GM19467 (cell line): ENCODE measurements at regions not wholly inside any gene's neighbourhood (a gene's known extent, or its start where the extent isn't known, plus 50 kb on each side); places are given as distances from the start of the nearest gene placed in this dataset.

Experiments used
- ATAC-seq: cut with Tn5 transposase; IDR thresholded peaks from one replicate; pipeline ENCODE4 v1.9.1; 2021; ENCODE audit warnings: mild to moderate bottlenecking, moderate library complexity; ENCODE audit not compliant: unreplicated experiment

- ATAC-seq = no peak
Measured at GRCh38 chr13:63948045-63948444, 2532.4 kb upstream of the PCDH20 start.

GRCh38 chr13:63944911-63945310, 2529.3 kb upstream of the PCDH20 start:
- no peak for ATAC-seq

GRCh38 chr13:63942372-63942771, 2526.7 kb upstream of the PCDH20 start:
- no peak for ATAC-seq

- ATAC-seq = no peak
Measured at GRCh38 chr13:63938851-63939250, 2523.2 kb upstream of the PCDH20 start.

GRCh38 chr13:63910511-63910910, 2494.9 kb upstream of the PCDH20 start:
- ATAC-seq = no peak

GRCh38 chr13:63909726-63910375, 2494.2 kb upstream of the PCDH20 start:
- no peak for ATAC-seq

- ATAC-seq = no peak
Measured at GRCh38 chr13:63902141-63902540, 2486.5 kb upstream of the PCDH20 start.

GRCh38 chr13:63901630-63902029, 2486.0 kb upstream of the PCDH20 start:
- ATAC-seq = no peak

- ATAC-seq = no peak
Measured at GRCh38 chr13:63900406-63900805, 2484.8 kb upstream of the PCDH20 start.

GRCh38 chr13:63896321-63896720, 2480.7 kb upstream of the PCDH20 start:
- no peak for ATAC-seq

GRCh38 chr13:63882052-63882451, 2466.4 kb upstream of the PCDH20 start:
- no peak for ATAC-seq

GRCh38 chr13:63880705-63881104, 2465.1 kb upstream of the PCDH20 start:
- no peak for ATAC-seq

GRCh38 chr13:63873936-63874335, 2458.3 kb upstream of the PCDH20 start:
- ATAC-seq = no peak

- ATAC-seq = no peak
Measured at GRCh38 chr13:63864171-63864902, 2448.7 kb upstream of the PCDH20 start.

GRCh38 chr13:63855457-63856118, 2439.9 kb upstream of the PCDH20 start:
- ATAC-seq = no peak

- no peak for ATAC-seq
Measured at GRCh38 chr13:63853816-63854215, 2438.2 kb upstream of the PCDH20 start.

- ATAC-seq = no peak
Measured at GRCh38 chr13:63851526-63851925, 2435.9 kb upstream of the PCDH20 start.

GRCh38 chr13:63843766-63844699, 2428.4 kb upstream of the PCDH20 start:
- no peak for ATAC-seq

GRCh38 chr13:63842102-63842501, 2426.5 kb upstream of the PCDH20 start:
- no peak for ATAC-seq

GRCh38 chr13:63840551-63841421, 2425.1 kb upstream of the PCDH20 start:
- no peak for ATAC-seq
